Neural cell (in vitro differentiated cells): ENCODE measurements at regions not wholly inside any gene's neighbourhood (a gene's known extent, or its start where the extent isn't known, plus 50 kb on each side); places are given as distances from the start of the nearest gene placed in this dataset.

Experiments
- EP300 ChIP-seq: fragments of 450-650 bp; conservative IDR thresholded peaks from 2 replicates; pipeline ENCODE4 v1.6.1; 2014; ENCODE audit warnings: antibody characterized with exemption, mild to moderate bottlenecking, moderate library complexity; ENCODE audit not compliant: poor library complexity, severe bottlenecking
- EZH2 ChIP-seq: fragments of 200-600, 300-800 bp; shearing (Covaris generic), sonication (generic); IDR thresholded peaks from 2 replicates; pipeline ENCODE4 v1.6.1; 2014; ENCODE audit warnings: antibody characterized with exemption, low read length, borderline replicate concordance, mild to moderate bottlenecking; ENCODE audit not compliant: insufficient read depth, poor library complexity, severe bottlenecking
- MXI1 ChIP-seq: fragments of 450-650 bp; conservative IDR thresholded peaks from 2 replicates; pipeline ENCODE4 v1.6.1; 2014; ENCODE audit warnings: antibody characterized with exemption, mild to moderate bottlenecking; ENCODE audit not compliant: poor library complexity, severe bottlenecking
- POLR2AphosphoS5 ChIP-seq: IDR thresholded peaks from 2 replicates; pipeline ENCODE4 v1.6.1; 2012
- RAD21 ChIP-seq: fragments of 450-650 bp; conservative IDR thresholded peaks from 2 replicates; pipeline ENCODE4 v1.6.1; 2014; ENCODE audit warnings: antibody characterized with exemption, mild to moderate bottlenecking, moderate library complexity
- SMC3 ChIP-seq: fragments of 450-650 bp; conservative IDR thresholded peaks from 2 replicates; pipeline ENCODE4 v1.6.1; 2014; ENCODE audit warnings: antibody characterized with exemption, mild to moderate bottlenecking, moderate library complexity; ENCODE audit not compliant: poor library complexity
- TAF1 ChIP-seq: IDR thresholded peaks from 2 replicates; pipeline ENCODE4 v1.6.1; 2012; ENCODE audit warnings: low read depth
- TF ChIP-seq, protein P1 (sequence below): fragments of 450-650 bp; IDR thresholded peaks from 2 replicates; pipeline ENCODE4 v1.5.1; 2014; ENCODE audit warnings: antibody characterized with exemption, mild to moderate bottlenecking, moderate library complexity; ENCODE audit not compliant: poor library complexity, severe bottlenecking
- TF ChIP-seq, protein P2 (sequence below): IDR thresholded peaks from 2 replicates; pipeline ENCODE4 v1.6.1; 2012; ENCODE audit warnings: borderline replicate concordance

DNA sequence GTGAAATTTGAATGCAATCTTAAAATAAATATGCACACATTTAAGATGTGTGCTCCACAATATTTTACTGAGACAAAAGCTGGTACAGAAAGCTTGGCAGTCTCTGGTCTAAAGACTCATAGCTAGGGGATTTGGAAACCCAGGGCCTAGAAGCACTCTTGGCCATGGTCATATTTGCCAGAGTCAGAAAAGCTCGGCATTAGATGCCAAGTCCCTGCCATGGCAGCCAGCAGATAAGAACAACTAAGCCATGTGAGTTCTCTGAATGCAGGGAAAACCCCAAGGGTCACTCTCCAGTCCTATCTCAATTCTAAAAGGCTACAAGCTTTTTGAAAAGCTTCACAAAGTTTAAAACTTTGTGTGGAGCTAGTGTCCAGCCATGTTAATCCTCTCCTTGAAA lies 119.5 kb downstream of the FAM114A2 start:
- TF ChIP-seq, protein P1, sequence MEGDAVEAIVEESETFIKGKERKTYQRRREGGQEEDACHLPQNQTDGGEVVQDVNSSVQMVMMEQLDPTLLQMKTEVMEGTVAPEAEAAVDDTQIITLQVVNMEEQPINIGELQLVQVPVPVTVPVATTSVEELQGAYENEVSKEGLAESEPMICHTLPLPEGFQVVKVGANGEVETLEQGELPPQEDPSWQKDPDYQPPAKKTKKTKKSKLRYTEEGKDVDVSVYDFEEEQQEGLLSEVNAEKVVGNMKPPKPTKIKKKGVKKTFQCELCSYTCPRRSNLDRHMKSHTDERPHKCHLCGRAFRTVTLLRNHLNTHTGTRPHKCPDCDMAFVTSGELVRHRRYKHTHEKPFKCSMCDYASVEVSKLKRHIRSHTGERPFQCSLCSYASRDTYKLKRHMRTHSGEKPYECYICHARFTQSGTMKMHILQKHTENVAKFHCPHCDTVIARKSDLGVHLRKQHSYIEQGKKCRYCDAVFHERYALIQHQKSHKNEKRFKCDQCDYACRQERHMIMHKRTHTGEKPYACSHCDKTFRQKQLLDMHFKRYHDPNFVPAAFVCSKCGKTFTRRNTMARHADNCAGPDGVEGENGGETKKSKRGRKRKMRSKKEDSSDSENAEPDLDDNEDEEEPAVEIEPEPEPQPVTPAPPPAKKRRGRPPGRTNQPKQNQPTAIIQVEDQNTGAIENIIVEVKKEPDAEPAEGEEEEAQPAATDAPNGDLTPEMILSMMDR, result no peak
- TF ChIP-seq POLR2AphosphoS5 (no peak), EZH2 (no peak), EP300 (no peak), RAD21 (no peak), MXI1 (no peak), SMC3 (no peak), TAF1 (no peak)
- TF ChIP-seq, protein P2, sequence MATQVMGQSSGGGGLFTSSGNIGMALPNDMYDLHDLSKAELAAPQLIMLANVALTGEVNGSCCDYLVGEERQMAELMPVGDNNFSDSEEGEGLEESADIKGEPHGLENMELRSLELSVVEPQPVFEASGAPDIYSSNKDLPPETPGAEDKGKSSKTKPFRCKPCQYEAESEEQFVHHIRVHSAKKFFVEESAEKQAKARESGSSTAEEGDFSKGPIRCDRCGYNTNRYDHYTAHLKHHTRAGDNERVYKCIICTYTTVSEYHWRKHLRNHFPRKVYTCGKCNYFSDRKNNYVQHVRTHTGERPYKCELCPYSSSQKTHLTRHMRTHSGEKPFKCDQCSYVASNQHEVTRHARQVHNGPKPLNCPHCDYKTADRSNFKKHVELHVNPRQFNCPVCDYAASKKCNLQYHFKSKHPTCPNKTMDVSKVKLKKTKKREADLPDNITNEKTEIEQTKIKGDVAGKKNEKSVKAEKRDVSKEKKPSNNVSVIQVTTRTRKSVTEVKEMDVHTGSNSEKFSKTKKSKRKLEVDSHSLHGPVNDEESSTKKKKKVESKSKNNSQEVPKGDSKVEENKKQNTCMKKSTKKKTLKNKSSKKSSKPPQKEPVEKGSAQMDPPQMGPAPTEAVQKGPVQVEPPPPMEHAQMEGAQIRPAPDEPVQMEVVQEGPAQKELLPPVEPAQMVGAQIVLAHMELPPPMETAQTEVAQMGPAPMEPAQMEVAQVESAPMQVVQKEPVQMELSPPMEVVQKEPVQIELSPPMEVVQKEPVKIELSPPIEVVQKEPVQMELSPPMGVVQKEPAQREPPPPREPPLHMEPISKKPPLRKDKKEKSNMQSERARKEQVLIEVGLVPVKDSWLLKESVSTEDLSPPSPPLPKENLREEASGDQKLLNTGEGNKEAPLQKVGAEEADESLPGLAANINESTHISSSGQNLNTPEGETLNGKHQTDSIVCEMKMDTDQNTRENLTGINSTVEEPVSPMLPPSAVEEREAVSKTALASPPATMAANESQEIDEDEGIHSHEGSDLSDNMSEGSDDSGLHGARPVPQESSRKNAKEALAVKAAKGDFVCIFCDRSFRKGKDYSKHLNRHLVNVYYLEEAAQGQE, result no peak
